ENCODE measurements at regions not wholly inside any gene's neighbourhood (a gene's known extent, or its start where the extent isn't known, plus 50 kb on each side); places are given as distances from the start of the nearest gene placed in this dataset.

- BruUV-seq (replicated peaks) = no TSS peak
- intact Hi-C loops (cut with micrococcal nuclease) = no loop called here
- no peak for DNase-seq
Measured at GRCh38 chr6:144834426-144835038, 549.4 kb downstream of the UTRN start.

GRCh38 chr6:144835322-144835973 is 550.3 kb downstream of the UTRN start:
- no peaks in the 10 kb centered on the region for H3K9me3 ChIP-seq (ENCODE audit: low read length)
- no peak overlapping the region for H3K4me2 ChIP-seq (ENCODE audit: low read length)
- H3K4me1 ChIP-seq (ENCODE audit: insufficient read depth, low read length) = no peaks in the 10 kb centered on the region
- no peak for DNase-seq
- no peak overlapping the region for H2AFZ ChIP-seq (ENCODE audit: low read length)
- H4K20me1 ChIP-seq (ENCODE audit: low read length) = no peaks in the 10 kb centered on the region
- intact Hi-C loops (cut with micrococcal nuclease) = no loop called here
- no peaks in the 10 kb centered on the region; the same call in 1 of the 2 replicates for H3K36me3 ChIP-seq (ENCODE audit: low read depth, low read length)
- H3K27ac ChIP-seq (ENCODE audit: low read length) = no peak overlapping the region
- no peaks in the 10 kb centered on the region for H3K27me3 ChIP-seq (ENCODE audit: low read length)
- H3K9me2 ChIP-seq (replicated peaks; ENCODE audit: low read length) = no peaks in the 10 kb centered on the region
- H3K79me2 ChIP-seq (ENCODE audit: low read length) = no peaks in the 10 kb centered on the region
- no TSS peak for BruUV-seq (replicated peaks)
- H3F3A ChIP-seq (ENCODE audit: low read length, unreplicated experiment) = no peaks in the 10 kb centered on the region
- ATAC-seq = no peak
- no peak overlapping the region for H3K9ac ChIP-seq (ENCODE audit: low read length)
- H3K4me3 ChIP-seq (ENCODE audit: low read length) = no peak overlapping the region
- POLR2A ChIA-PET (ENCODE audit: unreplicated experiment) = no interaction called here
- TF ChIP-seq EZH2phosphoT487 (IDR thresholded peaks at IDR 0.05; ENCODE audit: borderline replicate concordance, low read length) = no peak
- TF ChIP-seq EZH2 (IDR thresholded peaks at IDR 0.05; ENCODE audit: low read length, unreplicated experiment) = no peak
- no peak for TF ChIP-seq CTCF (conservative IDR thresholded peaks at IDR 0.05; ENCODE audit: low read depth, low read length)
- CTCF ChIA-PET = no interaction called here

More at GRCh38 chr6:144834426-144835038, 549.4 kb downstream of the UTRN start:
- Histone ChIP-seq H3K36me3 (ENCODE audit: low read depth, low read length) (no peaks in the 10 kb centered on the region; the same call in 1 of the 2 replicates), H3F3A (ENCODE audit: low read length, unreplicated experiment) (no peaks in the 10 kb centered on the region), H3K9ac (ENCODE audit: low read length) (no peak overlapping the region), H3K79me2 (ENCODE audit: low read length) (no peaks in the 10 kb centered on the region), H3K4me1 (ENCODE audit: insufficient read depth, low read length) (no peaks in the 10 kb centered on the region), H3K27ac (ENCODE audit: low read length) (no peak overlapping the region), H3K4me2 (ENCODE audit: low read length) (no peak overlapping the region), H4K20me1 (ENCODE audit: low read length) (no peaks in the 10 kb centered on the region), H3K27me3 (ENCODE audit: low read length) (no peaks in the 10 kb centered on the region), H3K9me3 (ENCODE audit: low read length) (no peaks in the 10 kb centered on the region), H2AFZ (ENCODE audit: low read length) (no peak overlapping the region), H3K4me3 (ENCODE audit: low read length) (no peak overlapping the region), H3K9me2 (replicated peaks; ENCODE audit: low read length) (no peaks in the 10 kb centered on the region)
- CTCF ChIA-PET = no interaction called here
- POLR2A ChIA-PET (ENCODE audit: unreplicated experiment) = no interaction called here
- no peak for ATAC-seq
- no peak for TF ChIP-seq EZH2phosphoT487 (IDR thresholded peaks at IDR 0.05; ENCODE audit: borderline replicate concordance, low read length)
- no peak for TF ChIP-seq CTCF (conservative IDR thresholded peaks at IDR 0.05; ENCODE audit: low read depth, low read length)
- TF ChIP-seq EZH2 (IDR thresholded peaks at IDR 0.05; ENCODE audit: low read length, unreplicated experiment) = no peak

GRCh38 chr6:144840619-144841018 is 555.5 kb downstream of the UTRN start:
- Histone ChIP-seq H3K9ac (ENCODE audit: low read length) (no peak overlapping the region), H3K4me2 (ENCODE audit: low read length) (no peak overlapping the region), H3K4me1 (ENCODE audit: insufficient read depth, low read length) (no peaks in the 10 kb centered on the region), H4K20me1 (ENCODE audit: low read length) (no peaks in the 10 kb centered on the region), H3K79me2 (ENCODE audit: low read length) (no peaks in the 10 kb centered on the region), H3F3A (ENCODE audit: low read length, unreplicated experiment) (no peaks in the 10 kb centered on the region), H3K36me3 (ENCODE audit: low read depth, low read length) (no peaks in the 10 kb centered on the region; the same call in 1 of the 2 replicates), H3K9me2 (replicated peaks; ENCODE audit: low read length) (no peaks in the 10 kb centered on the region), H3K27me3 (ENCODE audit: low read length) (no peaks in the 10 kb centered on the region), H3K9me3 (ENCODE audit: low read length) (no peaks in the 10 kb centered on the region), H3K4me3 (ENCODE audit: low read length) (no peak overlapping the region), H2AFZ (ENCODE audit: low read length) (no peak overlapping the region), H3K27ac (ENCODE audit: low read length) (no peak overlapping the region)
- ATAC-seq (no peak), DNase-seq (no peak)
- CTCF ChIA-PET = no interaction called here
- no TSS peak for BruUV-seq (replicated peaks)
- POLR2A ChIA-PET (ENCODE audit: unreplicated experiment) = no interaction called here
- TF ChIP-seq EZH2phosphoT487 (IDR thresholded peaks at IDR 0.05; ENCODE audit: borderline replicate concordance, low read length) (no peak), CTCF (conservative IDR thresholded peaks at IDR 0.05; ENCODE audit: low read depth, low read length) (no peak), EZH2 (IDR thresholded peaks at IDR 0.05; ENCODE audit: low read length, unreplicated experiment) (no peak)
- intact Hi-C loops (cut with micrococcal nuclease) = no loop called here

All from PC-3 (cell line).